Muscle layer of duodenum (tissue), 2 donors: ENCODE measurements at regions not wholly inside any gene's neighbourhood (a gene's known extent, or its start where the extent isn't known, plus 50 kb on each side); places are given as distances from the start of the nearest gene placed in this dataset.

Experiments used
- H3K27ac ChIP-seq: one replicate; pipeline ENCODE4 v1.7.0; 2013; ENCODE audit warnings: mild to moderate bottlenecking, low read length
- H3K27me3 ChIP-seq: one replicate; pipeline ENCODE4 v1.7.0; 2013; ENCODE audit warnings: low read depth, mild to moderate bottlenecking, control low read depth, low read length
- H3K36me3 ChIP-seq, 2 donors: one replicate each; pipeline ENCODE4 v1.7.0; 2013; ENCODE audit warnings: low read length in 2 of 2, control low read depth in 1 of 2, mild to moderate bottlenecking in 1 of 2; ENCODE audit not compliant: insufficient read depth in 2 of 2, control insufficient read depth in 1 of 2
- H3K4me1 ChIP-seq, 2 donors: one replicate each; pipeline ENCODE4 v1.7.0; 2013; ENCODE audit warnings: low read length in 2 of 2, mild to moderate bottlenecking in 2 of 2, control low read depth in 1 of 2, moderate library complexity in 1 of 2; ENCODE audit not compliant: insufficient read depth in 2 of 2, control insufficient read depth in 1 of 2
- H3K4me3 ChIP-seq, 2 donors: one replicate each; pipeline ENCODE4 v1.7.0; 2013; ENCODE audit warnings: low read length in 2 of 2, low read depth in 1 of 2, mild to moderate bottlenecking in 1 of 2
- H3K9me3 ChIP-seq, 2 donors: one replicate each; pipeline ENCODE4 v1.7.0; 2013; ENCODE audit warnings: low read length in 2 of 2, control low read depth in 1 of 2, mild to moderate bottlenecking in 1 of 2; ENCODE audit not compliant: control insufficient read depth in 1 of 2
- donor health status: healthy.

GRCh38 chr12:116472193-116472592 lies 87.0 kb upstream of the MAP1LC3B2 start:
- Histone ChIP-seq H3K9me3 (peaks cover 0 to 5% of the 10 kb centered on the region in 2 donors), H3K4me1 (no peaks in the 10 kb centered on the region), H3K4me3 (no peak overlapping the region), H3K27me3 (no peaks in the 10 kb centered on the region), H3K27ac (no peak overlapping the region), H3K36me3 (no peaks in the 10 kb centered on the region)

GRCh38 chr12:116473416-116473815 lies 85.8 kb upstream of the MAP1LC3B2 start:
- Histone ChIP-seq H3K27me3 (no peaks in the 10 kb centered on the region), H3K27ac (no peak overlapping the region), H3K9me3 (peaks cover 0 to 5% of the 10 kb centered on the region in 2 donors), H3K36me3 (no peaks in the 10 kb centered on the region), H3K4me3 (no peak overlapping the region), H3K4me1 (no peaks in the 10 kb centered on the region)

- H3K4me1 ChIP-seq: no peaks in the 10 kb centered on the region
- H3K4me3 ChIP-seq: no peak overlapping the region
- H3K27ac ChIP-seq: no peak overlapping the region
- H3K27me3 ChIP-seq: no peaks in the 10 kb centered on the region
- H3K9me3 ChIP-seq: peaks cover 0 to 5% of the 10 kb centered on the region in 2 donors
- H3K36me3 ChIP-seq: no peaks in the 10 kb centered on the region
Measured at GRCh38 chr12:116474331-116474730, 84.8 kb upstream of the MAP1LC3B2 start.

- H3K9me3 ChIP-seq: peaks cover 0 to 5% of the 10 kb centered on the region in 2 donors
- no peak overlapping the region for H3K4me3 ChIP-seq
- no peaks in the 10 kb centered on the region for H3K4me1 ChIP-seq
- no peak overlapping the region for H3K27ac ChIP-seq
- no peaks in the 10 kb centered on the region for H3K36me3 ChIP-seq
- no peaks in the 10 kb centered on the region for H3K27me3 ChIP-seq
Measured at GRCh38 chr12:116474899-116475298, 84.3 kb upstream of the MAP1LC3B2 start.

- Histone ChIP-seq H3K27ac (no peak overlapping the region), H3K27me3 (no peaks in the 10 kb centered on the region), H3K36me3 (no peaks in the 10 kb centered on the region), H3K4me3 (no peak overlapping the region), H3K4me1 (no peaks in the 10 kb centered on the region), H3K9me3 (peaks cover 0 to 5% of the 10 kb centered on the region in 2 donors)
Measured at GRCh38 chr12:116476227-116476822, 82.9 kb upstream of the MAP1LC3B2 start.

- Histone ChIP-seq H3K36me3 (no peaks in the 10 kb centered on the region), H3K4me3 (no peak overlapping the region), H3K27ac (no peak overlapping the region), H3K4me1 (no peaks in the 10 kb centered on the region), H3K9me3 (peaks cover 0 to 5% of the 10 kb centered on the region in 2 donors), H3K27me3 (no peaks in the 10 kb centered on the region)
Measured at GRCh38 chr12:116478243-116478773, 80.9 kb upstream of the MAP1LC3B2 start.

GRCh38 chr12:116480210-116480810 lies 78.9 kb upstream of the MAP1LC3B2 start:
- Histone ChIP-seq H3K4me1 (no peaks in the 10 kb centered on the region), H3K36me3 (no peaks in the 10 kb centered on the region), H3K4me3 (no peak overlapping the region), H3K9me3 (peaks cover 0 to 5% of the 10 kb centered on the region in 2 donors), H3K27ac (no peak overlapping the region), H3K27me3 (no peaks in the 10 kb centered on the region)

GRCh38 chr12:116481726-116482125 lies 77.5 kb upstream of the MAP1LC3B2 start:
- H3K27me3 ChIP-seq: no peaks in the 10 kb centered on the region
- no peak overlapping the region for H3K27ac ChIP-seq
- no peaks in the 10 kb centered on the region for H3K36me3 ChIP-seq
- no peaks in the 10 kb centered on the region for H3K4me1 ChIP-seq
- H3K9me3 ChIP-seq: no peaks in the 10 kb centered on the region
- no peak overlapping the region for H3K4me3 ChIP-seq

GRCh38 chr12:116482179-116482578 lies 77.0 kb upstream of the MAP1LC3B2 start:
- Histone ChIP-seq H3K4me1 (no peaks in the 10 kb centered on the region), H3K27me3 (no peaks in the 10 kb centered on the region), H3K4me3 (no peak overlapping the region), H3K9me3 (no peaks in the 10 kb centered on the region), H3K27ac (no peak overlapping the region), H3K36me3 (no peaks in the 10 kb centered on the region)

GRCh38 chr12:116482859-116483258 lies 76.3 kb upstream of the MAP1LC3B2 start:
- Histone ChIP-seq H3K36me3 (no peaks in the 10 kb centered on the region), H3K9me3 (peaks cover 0 to 4% of the 10 kb centered on the region in 2 donors), H3K27me3 (no peaks in the 10 kb centered on the region), H3K27ac (no peak overlapping the region), H3K4me3 (no peak overlapping the region), H3K4me1 (no peaks in the 10 kb centered on the region)

- Histone ChIP-seq H3K27me3 (no peaks in the 10 kb centered on the region), H3K9me3 (peaks cover 0 to 9% of the 10 kb centered on the region in 2 donors), H3K27ac (no peak overlapping the region)
Measured at GRCh38 chr12:116483959-116484750, 75.0 kb upstream of the MAP1LC3B2 start.

More at GRCh38 chr12:116483959-116484750, 75.0 kb upstream of the MAP1LC3B2 start:
- Histone ChIP-seq H3K4me1 (no peaks in the 10 kb centered on the region), H3K36me3 (no peaks in the 10 kb centered on the region), H3K4me3 (no peak overlapping the region)
